CD1c-positive myeloid dendritic cell (primary cell): ENCODE measurements at regions not wholly inside any gene's neighbourhood (a gene's known extent, or its start where the extent isn't known, plus 50 kb on each side); places are given as distances from the start of the nearest gene placed in this dataset.
"Not testable (repeated sequence)": the region's sequence is repeated elsewhere in the genome, so short reads cannot be mapped to it uniquely, and the experiment has no call there.

Experiments used
- DNase-seq: peaks from one replicate; pipeline ENCODE4 v3.0.0-alpha.2; 2016; ENCODE audit errors: extremely low spot score

GRCh38 chr1:227508431-227508830 lies 54.9 kb upstream of the ZNF678 start:
- DNase-seq, result no peak

- not testable (repeated sequence) for DNase-seq
These were observed 56.6 kb upstream of the ZNF678 start for GRCh38 chr1:227506490-227507393.

DNA sequence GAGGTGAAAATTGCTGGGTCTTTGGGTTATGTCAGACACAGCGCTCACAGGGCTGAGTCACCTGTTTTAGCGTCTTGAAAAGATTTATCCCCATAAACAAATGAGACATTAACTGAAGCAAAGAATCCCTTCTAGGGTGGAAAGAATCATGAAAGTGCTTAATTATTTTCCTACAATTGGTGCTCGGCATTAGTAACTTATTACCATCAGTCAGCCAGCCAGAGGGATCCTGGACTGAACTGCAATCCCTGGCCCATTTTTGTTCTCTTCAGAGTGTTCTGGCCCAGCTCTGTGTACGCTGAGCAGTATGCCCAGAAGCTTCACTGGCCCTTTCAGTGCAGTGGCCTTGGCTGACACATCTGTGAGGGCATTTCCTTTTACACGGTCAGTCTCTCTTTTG lies 67.3 kb upstream of the ZNF678 start:
- not testable (repeated sequence) for DNase-seq

DNA sequence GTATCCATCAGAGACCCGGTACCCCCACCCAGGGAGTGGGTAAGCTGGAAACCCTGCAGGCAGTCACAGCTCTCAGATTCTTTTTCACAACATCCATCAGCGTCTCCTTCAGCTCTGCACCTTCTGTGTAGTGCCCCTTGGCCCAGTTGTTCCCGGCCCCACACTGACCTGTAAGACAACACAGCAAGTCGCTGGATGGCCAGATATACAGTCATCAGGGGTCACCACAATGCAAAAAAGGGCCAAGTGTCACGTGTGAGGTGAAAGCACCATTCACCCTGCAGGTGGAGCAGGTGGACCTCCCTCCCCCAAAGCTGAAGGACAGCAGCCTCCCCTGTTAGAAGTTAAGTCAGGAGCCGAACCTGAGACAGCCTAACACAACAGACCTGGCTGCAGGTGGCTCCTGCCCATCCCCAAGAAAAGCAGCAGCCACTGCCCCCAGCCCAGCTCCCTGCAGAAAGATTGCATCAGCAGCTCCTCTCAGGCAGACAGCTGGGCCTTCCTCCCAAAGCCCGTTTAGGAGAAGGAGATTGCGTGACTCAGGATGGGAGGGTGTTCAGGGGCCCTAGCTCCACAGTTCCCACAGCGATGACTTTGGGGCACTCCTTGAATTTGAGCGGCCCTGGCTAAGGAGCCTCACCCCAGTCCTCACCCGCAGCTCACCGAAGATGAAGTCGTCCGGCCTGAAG lies 69.3 kb upstream of the ZNF678 start:
- not testable (repeated sequence) for DNase-seq

DNA sequence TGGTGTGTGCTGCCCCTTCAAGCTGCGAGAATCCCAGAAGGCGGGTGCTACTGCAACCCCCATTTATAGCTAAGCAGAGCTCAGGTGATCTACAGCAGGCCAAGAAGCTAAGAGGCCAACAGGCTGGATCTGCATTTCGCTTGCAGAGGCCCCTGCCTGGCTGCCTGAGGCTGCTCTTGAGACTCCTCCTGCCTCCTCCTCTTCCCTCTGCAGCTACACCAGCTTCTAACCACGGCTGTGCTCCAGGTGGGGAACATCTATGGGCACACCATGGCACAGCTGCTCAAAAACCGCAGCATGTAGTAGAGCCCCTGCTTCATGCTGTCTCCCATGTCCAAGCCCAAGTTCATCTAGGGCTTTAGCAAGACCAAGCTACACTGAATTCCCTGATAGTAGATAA lies 72.9 kb upstream of the ZNF678 start:
- no peak for DNase-seq

GRCh38 chr1:227490001-227490400 lies 73.4 kb upstream of the ZNF678 start:
- no peak for DNase-seq

GRCh38 chr1:227489572-227489971 lies 73.8 kb upstream of the ZNF678 start:
- no peak for DNase-seq

- no peak for DNase-seq
These were observed 75.8 kb upstream of the ZNF678 start for GRCh38 chr1:227487606-227488005.

- no peak for DNase-seq
These were observed 76.8 kb upstream of the ZNF678 start for GRCh38 chr1:227486559-227486958.

DNA sequence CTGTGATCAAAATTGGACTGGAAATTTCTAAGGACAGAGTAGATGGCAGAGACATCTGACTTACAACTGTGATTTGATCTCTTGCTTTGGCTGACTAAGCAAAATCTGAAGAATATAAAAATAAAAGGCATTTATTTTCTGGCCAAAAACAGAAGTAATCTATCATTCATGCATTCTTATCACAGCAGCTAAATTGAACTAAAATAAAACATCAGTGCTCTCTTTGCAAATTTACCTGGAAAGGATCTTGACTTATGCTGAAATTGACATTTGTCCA lies 81.4 kb upstream of the ZNF678 start:
- DNase-seq, result no peak

- not testable (repeated sequence) for DNase-seq
These were observed 89.3 kb upstream of the ZNF678 start for GRCh38 chr1:227474072-227474471.

- no peak for DNase-seq
These were observed 90.6 kb upstream of the ZNF678 start for GRCh38 chr1:227472772-227473171.

GRCh38 chr1:227470688-227471087 lies 92.7 kb upstream of the ZNF678 start:
- no peak for DNase-seq

DNA sequence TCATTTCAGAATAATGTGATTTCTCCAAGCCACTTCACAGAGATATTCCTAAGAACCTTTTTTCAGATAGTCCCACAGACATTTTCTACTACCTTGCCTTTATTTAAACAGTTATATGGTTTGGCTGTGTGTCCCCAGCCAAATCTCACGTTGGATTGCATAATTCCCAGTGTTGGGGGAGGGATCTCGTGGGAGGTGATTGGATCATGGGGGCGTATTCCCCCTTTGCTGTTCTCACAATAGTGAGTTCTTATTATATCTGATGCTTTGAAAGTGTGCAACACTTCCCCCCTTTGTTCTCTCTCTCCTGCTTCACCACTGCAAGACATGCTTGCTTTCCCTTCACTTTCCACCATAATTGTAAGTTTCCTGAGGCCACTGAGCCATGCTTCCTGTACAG lies 93.6 kb upstream of the ZNF678 start:
- DNase-seq, result no peak

DNA sequence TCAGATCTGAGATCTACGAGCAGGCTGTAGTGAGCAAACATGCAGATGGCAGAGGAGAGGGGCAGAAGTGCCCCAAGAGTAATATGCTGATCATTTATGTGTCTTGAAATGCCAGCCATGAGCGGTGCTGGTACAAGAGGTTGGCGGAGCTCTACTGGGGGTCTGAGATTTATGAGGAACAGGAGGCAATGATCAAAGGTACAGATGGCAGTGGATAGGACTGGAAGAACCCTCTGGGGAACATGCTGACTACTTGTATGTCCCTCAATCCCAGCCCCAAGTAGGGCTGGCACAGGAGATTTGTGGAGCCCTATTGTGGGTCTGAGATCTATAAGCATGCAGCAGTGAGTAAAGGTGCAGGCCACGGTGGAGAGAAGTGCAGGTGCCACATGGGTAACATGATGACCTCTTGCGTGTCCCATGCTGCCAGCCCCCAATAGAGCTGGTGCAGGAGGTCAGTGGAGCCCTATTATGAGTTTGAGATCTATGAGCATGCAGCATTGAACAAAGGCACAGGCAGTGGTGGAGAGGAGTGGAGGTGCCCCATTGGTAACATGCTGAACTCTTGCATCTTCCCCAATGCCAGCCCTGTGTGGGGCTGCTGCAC lies 97.2 kb upstream of the ZNF678 start:
- no peak for DNase-seq

- DNase-seq, result no peak
These were observed 98.1 kb upstream of the ZNF678 start for GRCh38 chr1:227465256-227465655.

DNA sequence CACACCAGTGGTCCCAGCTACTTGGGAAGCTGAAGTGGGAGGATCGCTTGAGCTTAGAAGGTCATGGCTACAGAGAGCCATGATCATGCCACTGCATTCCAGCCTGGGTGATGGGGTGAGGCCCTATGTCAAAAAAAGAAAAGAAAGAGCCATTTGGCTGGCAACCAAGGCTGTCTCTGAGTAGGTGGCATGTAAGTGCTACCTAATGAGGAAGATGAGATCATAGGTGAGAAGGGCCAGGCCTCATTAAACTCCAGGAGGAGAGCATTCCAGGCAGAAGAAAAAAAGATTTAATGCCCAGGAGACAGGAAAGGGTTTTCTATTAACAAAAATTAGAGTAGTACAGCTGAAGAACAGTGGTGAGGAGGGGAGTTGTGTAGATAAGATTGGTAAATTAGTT lies 103.4 kb upstream of the ZNF678 start:
- DNase-seq, result no peak

DNA sequence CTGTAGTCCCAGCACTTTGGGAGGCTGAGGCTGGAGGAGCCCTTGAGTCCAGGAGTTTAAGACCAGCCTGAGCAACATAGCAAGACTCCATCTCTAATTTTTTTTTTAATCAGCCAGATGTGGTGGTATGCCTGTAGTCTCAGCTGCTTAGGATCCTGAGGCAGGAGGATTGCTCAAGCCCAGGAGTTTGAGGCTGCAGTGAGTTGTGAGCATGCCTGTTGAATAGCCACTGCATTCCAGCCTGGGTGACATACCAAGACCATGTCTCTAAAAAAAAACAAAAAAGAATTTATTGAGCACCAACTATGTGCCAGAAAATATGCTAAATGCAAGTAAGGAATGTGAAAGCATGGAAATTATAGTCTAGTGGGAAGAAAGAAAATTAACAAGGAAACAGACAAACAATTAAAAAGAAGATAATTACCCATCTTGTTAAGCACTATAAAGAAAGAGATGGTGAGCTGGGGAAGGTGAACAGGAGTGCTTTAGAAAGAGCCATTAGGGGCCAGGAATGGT lies 104.0 kb upstream of the ZNF678 start:
- no peak for DNase-seq

DNA sequence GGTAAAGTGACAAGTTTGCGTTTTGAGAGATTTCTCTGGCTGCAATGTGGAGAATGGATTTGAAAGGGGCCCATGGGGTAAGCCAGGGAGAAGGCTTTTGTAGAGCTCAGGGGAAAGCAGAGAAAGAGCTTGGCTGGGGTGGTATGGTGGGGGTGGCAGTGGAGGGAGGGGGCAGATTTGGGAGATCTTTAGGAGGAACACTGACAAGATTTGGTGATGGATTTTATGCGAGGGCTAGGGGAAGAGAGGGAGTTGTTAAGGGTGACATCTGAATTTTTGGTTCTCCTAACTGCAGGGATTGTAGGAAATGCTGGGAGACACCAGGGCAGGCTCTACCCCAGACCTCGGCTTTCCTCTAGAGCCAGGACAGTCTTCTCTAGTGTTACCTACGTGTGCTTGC lies 108.7 kb upstream of the ZNF678 start:
- DNase-seq, result no peak

- DNase-seq, result no peak
These were observed 109.6 kb upstream of the ZNF678 start for GRCh38 chr1:227453631-227454355.

DNA sequence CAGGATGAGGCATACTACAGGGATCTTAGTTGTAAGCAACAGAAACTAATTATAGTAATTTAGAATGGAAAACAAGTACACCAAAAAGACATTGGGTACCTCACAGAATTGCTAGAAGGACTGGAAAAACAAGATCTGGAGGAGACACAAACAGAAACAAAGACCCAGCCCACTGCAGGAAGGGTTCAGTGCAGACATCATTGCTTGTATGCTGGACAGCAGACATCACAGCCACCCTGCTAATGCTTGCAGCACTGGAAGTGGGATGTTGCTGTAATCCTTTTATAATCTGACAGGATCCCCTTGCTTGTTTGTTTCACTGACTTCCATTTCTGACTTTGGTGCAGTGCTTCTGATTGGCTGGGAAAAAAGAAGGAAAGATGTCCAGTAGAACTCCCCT lies 111.4 kb upstream of the ZNF678 start:
- DNase-seq, result no peak

DNA sequence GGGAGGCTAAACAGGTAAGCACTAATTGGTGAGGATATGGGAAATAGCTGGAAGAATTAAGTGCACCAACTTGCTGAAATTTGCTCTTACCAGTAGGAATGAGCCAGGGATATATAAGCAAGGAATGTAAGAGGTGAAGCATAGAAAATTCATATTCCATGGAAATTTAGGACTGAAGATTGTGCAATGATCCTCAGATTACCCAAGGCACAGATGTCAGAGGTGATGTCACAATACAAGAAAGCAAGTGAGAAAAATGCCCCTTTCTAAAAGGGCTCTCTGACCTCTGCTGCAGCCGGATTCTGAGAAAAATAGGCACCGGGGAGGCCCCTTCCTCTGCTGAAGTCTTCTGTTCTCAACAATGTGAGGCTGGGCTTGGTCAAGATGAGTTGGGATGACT lies 112.3 kb upstream of the ZNF678 start:
- no peak for DNase-seq
